Tibial nerve (tissue), 4 donors: ENCODE measurements at regions not wholly inside any gene's neighbourhood (a gene's known extent, or its start where the extent isn't known, plus 50 kb on each side); places are given as distances from the start of the nearest gene placed in this dataset.

ENCODE experiments used
- EP300 ChIP-seq, 2 donors: sonication (generic); formaldehyde crosslinking; IDR thresholded peaks; one replicate each; pipeline ENCODE4 v1.6.1; 2017; ENCODE audit warnings: antibody characterized with exemption in 2 of 2, mild to moderate bottlenecking in 1 of 2
- POLR2A ChIP-seq, 2 donors: fragments of 450-650 bp; IDR thresholded peaks; one replicate each; pipeline ENCODE4 v1.6.1; 2017; ENCODE audit warnings: antibody characterized with exemption in 2 of 2, mild to moderate bottlenecking in 2 of 2, moderate library complexity in 2 of 2
- TF ChIP-seq, protein P1 (sequence below), 5 experiments: fragments of 200-600 bp in 3 of 5; fragments of 450-650 bp in 2 of 5; sonication (generic) in 3 of 5; IDR thresholded peaks; one replicate each; pipeline ENCODE4 v1.5.1; 2016 to 2019; ENCODE audit warnings: antibody characterized with exemption in 5 of 5, mild to moderate bottlenecking in 3 of 5, moderate library complexity in 2 of 5

DNA sequence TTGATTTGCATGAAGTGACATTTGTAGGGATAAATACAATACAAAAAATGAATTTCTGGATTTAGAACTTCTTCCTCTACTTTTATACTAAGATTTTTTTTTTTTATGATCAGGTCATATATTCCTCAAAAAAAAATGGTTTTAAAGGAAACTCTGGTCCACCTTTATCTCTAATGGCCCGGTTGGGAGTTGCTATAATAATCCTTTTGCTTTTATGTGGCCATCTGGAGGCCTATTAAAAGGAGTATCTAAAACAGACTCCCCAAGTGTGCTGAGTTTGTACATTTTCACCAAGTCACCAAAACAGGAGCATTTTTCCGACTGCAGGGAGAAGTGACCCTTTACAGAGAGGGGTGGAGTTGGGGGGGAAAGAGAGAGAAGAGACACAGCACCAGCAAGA lies 329.2 kb upstream of the FIGN start:
- no peak for TF ChIP-seq EP300 (IDR thresholded peaks at IDR 0.05)
- TF ChIP-seq, protein P1, sequence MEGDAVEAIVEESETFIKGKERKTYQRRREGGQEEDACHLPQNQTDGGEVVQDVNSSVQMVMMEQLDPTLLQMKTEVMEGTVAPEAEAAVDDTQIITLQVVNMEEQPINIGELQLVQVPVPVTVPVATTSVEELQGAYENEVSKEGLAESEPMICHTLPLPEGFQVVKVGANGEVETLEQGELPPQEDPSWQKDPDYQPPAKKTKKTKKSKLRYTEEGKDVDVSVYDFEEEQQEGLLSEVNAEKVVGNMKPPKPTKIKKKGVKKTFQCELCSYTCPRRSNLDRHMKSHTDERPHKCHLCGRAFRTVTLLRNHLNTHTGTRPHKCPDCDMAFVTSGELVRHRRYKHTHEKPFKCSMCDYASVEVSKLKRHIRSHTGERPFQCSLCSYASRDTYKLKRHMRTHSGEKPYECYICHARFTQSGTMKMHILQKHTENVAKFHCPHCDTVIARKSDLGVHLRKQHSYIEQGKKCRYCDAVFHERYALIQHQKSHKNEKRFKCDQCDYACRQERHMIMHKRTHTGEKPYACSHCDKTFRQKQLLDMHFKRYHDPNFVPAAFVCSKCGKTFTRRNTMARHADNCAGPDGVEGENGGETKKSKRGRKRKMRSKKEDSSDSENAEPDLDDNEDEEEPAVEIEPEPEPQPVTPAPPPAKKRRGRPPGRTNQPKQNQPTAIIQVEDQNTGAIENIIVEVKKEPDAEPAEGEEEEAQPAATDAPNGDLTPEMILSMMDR (IDR thresholded peaks at IDR 0.05) = no peak
- no peak for TF ChIP-seq POLR2A (IDR thresholded peaks at IDR 0.05)
